ENCODE measurements at regions not wholly inside any gene's neighbourhood (a gene's known extent, or its start where the extent isn't known, plus 50 kb on each side); places are given as distances from the start of the nearest gene placed in this dataset.
"Not testable (repeated sequence)": the region's sequence is repeated elsewhere in the genome, so short reads cannot be mapped to it uniquely, and the experiment has no call there.

- no peak for DNase-seq
Measured at GRCh38 chr10:8639486-8640185, 585.1 kb downstream of the GATA3 start.

- DNase-seq, result no peak
Measured at GRCh38 chr10:8640301-8640700, 585.8 kb downstream of the GATA3 start.

GRCh38 chr10:8640878-8641277, 586.4 kb downstream of the GATA3 start:
- DNase-seq, result no peak

- no peak for DNase-seq
Measured at GRCh38 chr10:8656261-8656660, 601.8 kb downstream of the GATA3 start.

- no peak for DNase-seq
Measured at GRCh38 chr10:8659982-8660381, 605.5 kb downstream of the GATA3 start.

GRCh38 chr10:8661886-8662285, 607.4 kb downstream of the GATA3 start:
- no peak for DNase-seq

- no peak for DNase-seq
Measured at GRCh38 chr10:8663131-8663530, 608.6 kb downstream of the GATA3 start.

- no peak for DNase-seq
Measured at GRCh38 chr10:8665322-8665721, 610.8 kb downstream of the GATA3 start.

GRCh38 chr10:8670461-8670860, 616.0 kb downstream of the GATA3 start:
- DNase-seq, result no peak

- DNase-seq, result no peak
Measured at GRCh38 chr10:8674230-8674629, 619.7 kb downstream of the GATA3 start.

- DNase-seq, result no peak
Measured at GRCh38 chr10:8677642-8678041, 623.2 kb downstream of the GATA3 start.

- DNase-seq, result not testable (repeated sequence)
Measured at GRCh38 chr10:8684916-8685315, 630.4 kb downstream of the GATA3 start.

GRCh38 chr10:8688881-8689280, 634.4 kb downstream of the GATA3 start:
- no peak for DNase-seq

- DNase-seq, result no peak
Measured at GRCh38 chr10:8691498-8692017, 637.1 kb downstream of the GATA3 start.

- DNase-seq, result not testable (repeated sequence)
Measured at GRCh38 chr10:8693635-8694034, 639.1 kb downstream of the GATA3 start.

- DNase-seq, result no peak
Measured at GRCh38 chr10:8696746-8697145, 642.3 kb downstream of the GATA3 start.

GRCh38 chr10:8700689-8701088, 646.2 kb downstream of the GATA3 start:
- no peak for DNase-seq

- no peak for DNase-seq
Measured at GRCh38 chr10:8702181-8702580, 647.7 kb downstream of the GATA3 start.

GRCh38 chr10:8705415-8705814, 650.9 kb downstream of the GATA3 start:
- DNase-seq, result no peak

- no peak for DNase-seq
Measured at GRCh38 chr10:8712656-8713055, 658.2 kb downstream of the GATA3 start.

- no peak for DNase-seq
Measured at GRCh38 chr10:8719971-8720370, 665.5 kb downstream of the GATA3 start.

GRCh38 chr10:8721650-8722049, 667.2 kb downstream of the GATA3 start:
- DNase-seq, result no peak

- DNase-seq, result no peak
Measured at GRCh38 chr10:8722835-8723234, 668.3 kb downstream of the GATA3 start.

- no peak for DNase-seq
Measured at GRCh38 chr10:8725343-8725742, 670.9 kb downstream of the GATA3 start.

Data from DMS79 treated with DMSO at 0.1 percent for 48 hours (cell line).